ENCODE measurements at regions not wholly inside any gene's neighbourhood (a gene's known extent, or its start where the extent isn't known, plus 50 kb on each side); places are given as distances from the start of the nearest gene placed in this dataset.

GRCh38 chr19:7400815-7401214 is 52.1 kb downstream of the ARHGEF18 start:
- no peak for TF ChIP-seq CTCF (IDR thresholded peaks at IDR 0.05 in 8 of 11, conservative IDR thresholded peaks at IDR 0.05 in 3 of 11)
- no peak for TF ChIP-seq POLR2AphosphoS5 (IDR thresholded peaks at IDR 0.05)

Data from spleen (tissue), 7 donors.